Hematopoietic multipotent progenitor cell treated with erythropoietin and hydrocortisone succinate and interleukin-3 and kit ligand, for 4 days (in vitro differentiated cells): ENCODE measurements at regions not wholly inside any gene's neighbourhood (a gene's known extent, or its start where the extent isn't known, plus 50 kb on each side); places are given as distances from the start of the nearest gene placed in this dataset.

ENCODE experiments used
- DNase-seq: peaks from one replicate; pipeline ENCODE4 v3.0.0-alpha.2; 2015

DNA sequence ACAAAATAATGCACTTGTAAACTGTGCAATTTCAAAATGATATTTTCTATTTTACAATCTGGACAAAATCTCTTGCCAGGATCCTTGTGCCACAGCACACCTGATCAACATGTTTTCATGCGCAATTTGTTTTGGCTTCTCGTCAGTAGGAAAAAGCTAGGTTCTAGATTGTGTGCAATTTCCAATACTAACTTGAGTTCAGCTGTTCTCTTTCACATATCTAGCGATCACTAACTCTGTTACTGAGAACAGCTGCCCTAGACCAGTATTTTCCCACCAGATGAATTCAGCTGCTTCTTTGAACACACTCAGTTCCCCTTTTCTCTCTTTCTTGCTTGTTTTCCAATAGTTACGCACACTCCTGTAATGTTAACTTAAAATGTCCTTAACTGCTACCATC, 131.2 kb downstream of the MAGEB5 start:
- DNase-seq = no peak

DNA sequence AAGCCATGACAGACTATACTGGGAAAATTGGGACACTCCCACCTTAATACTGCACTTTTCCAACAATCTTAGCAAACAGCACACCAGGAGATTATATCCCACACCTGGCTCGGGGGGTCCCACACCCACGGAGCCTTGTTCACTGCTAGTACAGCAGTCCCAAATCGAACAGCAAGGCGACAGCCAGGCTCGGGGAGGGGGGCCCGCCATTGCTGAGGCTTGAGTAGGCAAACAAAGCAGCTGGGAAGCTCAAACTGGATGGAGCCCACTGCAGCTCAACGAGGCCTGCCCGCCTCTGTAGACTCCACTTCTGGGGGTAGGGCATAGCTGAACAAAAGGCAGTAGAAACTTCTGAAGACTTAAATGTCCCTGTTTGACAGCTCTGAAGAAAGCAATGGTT, 118.3 kb downstream of the MAGEB5 start:
- DNase-seq = no peak

DNA sequence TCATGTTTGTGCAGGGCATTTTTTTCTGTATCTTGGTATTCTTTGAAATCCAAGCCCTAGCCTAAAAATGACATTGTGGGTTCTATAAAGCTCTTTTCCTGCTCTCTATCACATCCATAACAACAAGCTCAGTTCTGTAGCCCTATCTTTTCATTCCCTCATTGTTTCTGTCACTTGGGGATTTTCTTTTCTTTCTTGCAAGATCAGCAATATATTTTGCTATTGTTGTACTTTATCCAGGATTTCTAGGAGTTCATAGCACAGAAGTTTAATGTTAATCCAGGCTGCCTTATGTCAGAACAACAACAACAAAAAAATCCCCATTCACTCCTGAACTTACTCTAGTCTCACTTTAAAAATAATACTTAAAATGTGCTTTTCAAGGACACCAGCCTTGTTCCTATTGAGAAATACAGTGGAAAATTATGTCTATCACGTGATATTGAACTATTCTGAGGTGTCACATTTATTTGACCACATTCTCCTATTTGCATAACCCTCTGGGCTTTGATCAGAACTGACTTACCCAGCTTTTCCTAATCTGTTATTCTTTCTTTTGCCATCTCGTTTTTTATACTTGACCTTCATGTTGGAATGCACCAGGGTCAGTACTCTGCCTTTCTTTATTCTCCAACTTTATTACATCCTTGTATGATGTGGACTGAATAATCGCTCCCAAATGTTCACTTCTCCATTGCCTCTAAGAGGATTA, 112.8 kb downstream of the MAGEB5 start:
- DNase-seq = no peak

DNA sequence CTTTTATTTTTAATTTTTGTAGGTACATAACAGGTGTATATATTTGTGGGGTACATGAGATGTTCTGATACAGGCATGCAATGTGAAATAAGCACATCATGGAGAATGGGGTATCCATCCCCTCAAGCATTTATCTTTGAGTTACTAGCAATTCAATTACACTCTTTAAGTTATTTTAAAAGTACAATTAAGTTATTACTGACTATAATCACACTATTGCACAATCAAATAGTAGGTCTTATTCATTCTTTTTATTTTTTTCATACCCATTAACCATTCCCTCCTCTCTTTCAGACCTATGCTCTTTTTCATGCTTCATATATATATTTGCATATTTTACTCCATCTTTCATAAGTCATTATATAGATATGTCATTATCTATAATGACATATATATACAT, 93.3 kb downstream of the MAGEB5 start:
- DNase-seq = no peak

DNA sequence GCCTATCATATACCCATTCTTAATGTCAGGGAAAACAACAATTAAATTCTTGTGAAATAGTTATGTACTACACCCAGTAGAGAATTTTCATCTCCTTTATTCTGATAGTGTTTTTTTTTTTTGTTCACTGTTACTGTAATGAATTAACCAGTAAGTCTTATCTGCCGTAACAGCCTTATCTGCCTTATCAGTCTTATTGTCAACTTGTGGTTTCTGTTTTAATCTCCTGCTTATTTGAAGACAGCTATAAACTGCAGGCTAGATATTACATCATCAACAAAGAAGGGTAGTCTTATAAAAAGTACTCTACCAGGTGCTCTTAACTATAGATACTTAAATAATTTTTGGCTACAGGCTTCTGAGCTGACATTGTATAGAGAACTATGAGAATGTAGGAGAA, 79.5 kb downstream of the MAGEB5 start:
- DNase-seq = peak; percentile 0

DNA sequence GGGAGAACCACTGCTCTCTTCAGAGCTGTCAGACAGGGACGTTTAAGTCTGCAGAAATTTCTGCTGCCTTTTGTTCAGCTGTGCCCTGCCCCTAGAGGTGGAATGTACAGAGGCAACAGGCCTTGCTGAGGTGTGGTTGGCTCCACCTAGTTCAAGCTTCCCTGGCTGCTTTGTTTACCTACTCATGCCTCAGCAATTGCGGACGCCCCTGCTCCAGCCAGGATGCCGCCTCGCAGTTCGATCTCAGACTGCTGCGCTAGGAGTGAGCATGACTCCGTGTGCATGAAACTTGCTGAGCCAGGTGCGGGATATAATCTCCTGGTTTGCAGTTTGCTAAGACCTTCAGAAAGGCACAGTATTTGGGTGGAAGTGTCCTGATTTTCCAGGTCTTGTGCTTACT, 70.9 kb downstream of the MAGEB5 start:
- DNase-seq = no peak
